HCT116 (cell line): ENCODE measurements at regions not wholly inside any gene's neighbourhood (a gene's known extent, or its start where the extent isn't known, plus 50 kb on each side); places are given as distances from the start of the nearest gene placed in this dataset.

Experiments
- EGR1 ChIP-seq: IDR thresholded peaks from 2 replicates; pipeline ENCODE4 v1.6.1; 2012; ENCODE audit warnings: low read depth
- ELF1 ChIP-seq: IDR thresholded peaks from 2 replicates; pipeline ENCODE4 v1.6.1; 2012; ENCODE audit warnings: low read depth, borderline replicate concordance
- EZH2phosphoT487 ChIP-seq: fragments of 200-600 bp; IDR thresholded peaks from 2 replicates; pipeline ENCODE4 v1.6.1; 2018; ENCODE audit warnings: antibody characterized with exemption, borderline replicate concordance
- JUND ChIP-seq: IDR thresholded peaks from 2 replicates; pipeline ENCODE4 v1.6.1; 2012
- POLR2A ChIP-seq: IDR thresholded peaks from 2 replicates; pipeline ENCODE4 v1.7.0; 2011; ENCODE audit warnings: borderline replicate concordance; ENCODE audit not compliant: insufficient read depth, insufficient read length; ENCODE audit errors: extremely low read depth
- POLR2AphosphoS5 ChIP-seq: IDR thresholded peaks from 2 replicates; pipeline ENCODE4 v1.6.1; 2011; ENCODE audit warnings: mild to moderate bottlenecking, low read depth, low read length, moderate library complexity
- RAD21 ChIP-seq: IDR thresholded peaks from 2 replicates; pipeline ENCODE4 v1.6.1; 2012; ENCODE audit warnings: low read depth, mild to moderate bottlenecking
- REST ChIP-seq: IDR thresholded peaks from 2 replicates; pipeline ENCODE4 v1.6.1; 2012; ENCODE audit warnings: low read depth
- SP1 ChIP-seq: IDR thresholded peaks from 2 replicates; pipeline ENCODE4 v1.6.1; 2012; ENCODE audit warnings: low read depth
- TCF7L2 ChIP-seq: IDR thresholded peaks from 2 replicates; pipeline ENCODE4 v1.7.0; 2011; ENCODE audit warnings: borderline replicate concordance, inconsistent platforms; ENCODE audit not compliant: insufficient read depth, insufficient read length; ENCODE audit errors: extremely low read depth
- TF ChIP-seq, protein P1 (sequence below), 3 experiments: fragments of 200-600 bp in 1 of 3; sonication (generic) in 1 of 3; IDR thresholded peaks in 2 of 3; conservative IDR thresholded peaks in 1 of 3; 2 replicates each; pipeline ENCODE4 v1.5.1; 2012 to 2017; ENCODE audit warnings: low read depth in 2 of 3, low read length in 2 of 3, antibody characterized with exemption in 1 of 3, borderline replicate concordance in 1 of 3, control low read depth in 1 of 3, mild to moderate bottlenecking in 1 of 3, mixed read lengths in 1 of 3, mixed run types in 1 of 3, moderate library complexity in 1 of 3; ENCODE audit not compliant: insufficient read depth in 1 of 3
- TF ChIP-seq, protein P2 (sequence below): IDR thresholded peaks from 2 replicates; pipeline ENCODE4 v1.6.1; 2012

- TF ChIP-seq EZH2phosphoT487 (no peak), POLR2A (no peak), REST (no peak), JUND (no peak), POLR2AphosphoS5 (no peak), EGR1 (no peak), TCF7L2 (no peak), RAD21 (no peak), ELF1 (no peak), SP1 (no peak)
- TF ChIP-seq, protein P1, sequence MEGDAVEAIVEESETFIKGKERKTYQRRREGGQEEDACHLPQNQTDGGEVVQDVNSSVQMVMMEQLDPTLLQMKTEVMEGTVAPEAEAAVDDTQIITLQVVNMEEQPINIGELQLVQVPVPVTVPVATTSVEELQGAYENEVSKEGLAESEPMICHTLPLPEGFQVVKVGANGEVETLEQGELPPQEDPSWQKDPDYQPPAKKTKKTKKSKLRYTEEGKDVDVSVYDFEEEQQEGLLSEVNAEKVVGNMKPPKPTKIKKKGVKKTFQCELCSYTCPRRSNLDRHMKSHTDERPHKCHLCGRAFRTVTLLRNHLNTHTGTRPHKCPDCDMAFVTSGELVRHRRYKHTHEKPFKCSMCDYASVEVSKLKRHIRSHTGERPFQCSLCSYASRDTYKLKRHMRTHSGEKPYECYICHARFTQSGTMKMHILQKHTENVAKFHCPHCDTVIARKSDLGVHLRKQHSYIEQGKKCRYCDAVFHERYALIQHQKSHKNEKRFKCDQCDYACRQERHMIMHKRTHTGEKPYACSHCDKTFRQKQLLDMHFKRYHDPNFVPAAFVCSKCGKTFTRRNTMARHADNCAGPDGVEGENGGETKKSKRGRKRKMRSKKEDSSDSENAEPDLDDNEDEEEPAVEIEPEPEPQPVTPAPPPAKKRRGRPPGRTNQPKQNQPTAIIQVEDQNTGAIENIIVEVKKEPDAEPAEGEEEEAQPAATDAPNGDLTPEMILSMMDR (IDR thresholded peaks at IDR 0.05 in 2 of 3, conservative IDR thresholded peaks at IDR 0.05 in 1 of 3; ENCODE audit: borderline replicate concordance in 1 of 3, insufficient read depth in 1 of 3, low read depth in 2 of 3, low read length in 2 of 3), result no peak
- TF ChIP-seq, protein P2, sequence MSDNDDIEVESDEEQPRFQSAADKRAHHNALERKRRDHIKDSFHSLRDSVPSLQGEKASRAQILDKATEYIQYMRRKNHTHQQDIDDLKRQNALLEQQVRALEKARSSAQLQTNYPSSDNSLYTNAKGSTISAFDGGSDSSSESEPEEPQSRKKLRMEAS, result no peak
Measured at GRCh38 chr2:173773076-173773475, 192.1 kb downstream of the SP3 start.
